ENCODE measurements at regions not wholly inside any gene's neighbourhood (a gene's known extent, or its start where the extent isn't known, plus 50 kb on each side); places are given as distances from the start of the nearest gene placed in this dataset.

DNA sequence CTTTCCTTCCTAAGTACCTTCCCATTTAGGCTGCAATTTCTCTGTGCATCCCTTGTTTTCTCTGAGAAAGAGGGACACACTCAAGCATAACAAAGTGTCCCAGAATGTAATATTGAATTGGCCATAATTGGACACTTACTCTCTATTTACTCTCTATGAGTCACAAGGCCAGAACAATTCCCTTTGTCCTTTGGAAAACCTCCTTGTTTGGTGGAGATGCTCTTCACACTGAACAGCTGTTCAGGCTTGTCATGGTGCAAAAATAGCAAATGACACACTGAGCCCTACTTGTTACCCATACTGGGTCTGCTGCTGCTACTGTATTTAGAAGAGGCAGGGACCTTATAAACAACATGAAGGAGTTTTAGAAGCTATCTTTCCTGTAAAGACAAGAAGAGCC lies 1590.5 kb upstream of the TMEM132C start:
- DNase-seq (ENCODE audit: low read depth) = peak; percentile 33
- TF ChIP-seq, protein P1, sequence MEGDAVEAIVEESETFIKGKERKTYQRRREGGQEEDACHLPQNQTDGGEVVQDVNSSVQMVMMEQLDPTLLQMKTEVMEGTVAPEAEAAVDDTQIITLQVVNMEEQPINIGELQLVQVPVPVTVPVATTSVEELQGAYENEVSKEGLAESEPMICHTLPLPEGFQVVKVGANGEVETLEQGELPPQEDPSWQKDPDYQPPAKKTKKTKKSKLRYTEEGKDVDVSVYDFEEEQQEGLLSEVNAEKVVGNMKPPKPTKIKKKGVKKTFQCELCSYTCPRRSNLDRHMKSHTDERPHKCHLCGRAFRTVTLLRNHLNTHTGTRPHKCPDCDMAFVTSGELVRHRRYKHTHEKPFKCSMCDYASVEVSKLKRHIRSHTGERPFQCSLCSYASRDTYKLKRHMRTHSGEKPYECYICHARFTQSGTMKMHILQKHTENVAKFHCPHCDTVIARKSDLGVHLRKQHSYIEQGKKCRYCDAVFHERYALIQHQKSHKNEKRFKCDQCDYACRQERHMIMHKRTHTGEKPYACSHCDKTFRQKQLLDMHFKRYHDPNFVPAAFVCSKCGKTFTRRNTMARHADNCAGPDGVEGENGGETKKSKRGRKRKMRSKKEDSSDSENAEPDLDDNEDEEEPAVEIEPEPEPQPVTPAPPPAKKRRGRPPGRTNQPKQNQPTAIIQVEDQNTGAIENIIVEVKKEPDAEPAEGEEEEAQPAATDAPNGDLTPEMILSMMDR (IDR thresholded peaks at IDR 0.05; ENCODE audit: insufficient read depth, low read length) = no peak
- H3K4me3 ChIP-seq (ENCODE audit: low read depth, low read length) = no peak overlapping the region

DNA sequence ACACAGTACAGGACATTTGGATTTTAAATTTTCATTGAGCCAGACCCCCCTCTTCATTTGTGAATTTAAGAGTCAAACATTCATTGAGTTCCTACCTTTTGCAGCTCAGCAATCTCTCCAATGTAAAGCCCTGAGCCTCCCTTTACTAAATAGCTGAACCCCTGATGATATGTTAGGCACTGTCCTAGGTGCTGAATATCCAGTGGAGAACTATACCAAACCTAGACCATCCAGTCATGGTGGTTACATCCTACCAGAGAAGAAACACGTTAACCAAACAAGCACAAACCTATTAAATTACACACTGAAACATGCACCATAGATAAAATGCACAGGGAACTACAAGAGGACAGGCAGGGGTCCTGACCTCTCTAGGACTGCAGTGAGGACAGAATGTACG lies 1585.3 kb upstream of the TMEM132C start:
- peak; percentile 49 for DNase-seq (ENCODE audit: low read depth)
- TF ChIP-seq, protein P1 (IDR thresholded peaks at IDR 0.05; ENCODE audit: insufficient read depth, low read length) = no peak
- H3K4me3 ChIP-seq (ENCODE audit: low read depth, low read length) = no peak overlapping the region

GRCh38 chr12:126684703-126685102 lies 1582.3 kb upstream of the TMEM132C start:
- DNase-seq (ENCODE audit: low read depth) = no peak
- TF ChIP-seq, protein P1 (IDR thresholded peaks at IDR 0.05; ENCODE audit: insufficient read depth, low read length) = no peak
- no peak overlapping the region for H3K4me3 ChIP-seq (ENCODE audit: low read depth, low read length)

DNA sequence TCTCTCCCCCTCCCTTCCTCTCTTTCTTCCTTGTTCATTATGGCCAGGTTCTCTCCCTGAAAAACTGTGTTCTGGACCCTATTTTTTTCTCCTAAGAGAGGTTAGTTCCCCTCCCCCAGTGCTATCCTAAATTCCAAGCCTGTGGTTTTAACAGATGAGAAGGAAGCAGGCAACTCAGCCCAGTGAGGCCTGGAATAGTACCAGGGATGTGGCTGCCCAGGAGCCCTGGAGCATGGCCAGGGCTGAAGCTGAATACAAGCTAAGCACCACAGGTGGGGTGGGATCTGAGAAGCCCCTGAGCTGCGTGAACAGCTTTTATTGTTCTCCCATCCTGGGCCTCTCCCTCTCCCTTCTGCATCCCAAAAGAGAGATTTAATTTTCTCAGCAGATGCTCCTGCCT lies 1581.3 kb upstream of the TMEM132C start:
- H3K4me3 ChIP-seq (ENCODE audit: low read depth, low read length) = no peak overlapping the region
- no peak for DNase-seq (ENCODE audit: low read depth)
- TF ChIP-seq, protein P1 (IDR thresholded peaks at IDR 0.05; ENCODE audit: insufficient read depth, low read length) = no peak

GRCh38 chr12:126688556-126688955 lies 1578.4 kb upstream of the TMEM132C start:
- H3K4me3 ChIP-seq (ENCODE audit: low read depth, low read length) = no peak overlapping the region
- TF ChIP-seq, protein P1 (IDR thresholded peaks at IDR 0.05; ENCODE audit: insufficient read depth, low read length) = no peak
- no peak for DNase-seq (ENCODE audit: low read depth)

DNA sequence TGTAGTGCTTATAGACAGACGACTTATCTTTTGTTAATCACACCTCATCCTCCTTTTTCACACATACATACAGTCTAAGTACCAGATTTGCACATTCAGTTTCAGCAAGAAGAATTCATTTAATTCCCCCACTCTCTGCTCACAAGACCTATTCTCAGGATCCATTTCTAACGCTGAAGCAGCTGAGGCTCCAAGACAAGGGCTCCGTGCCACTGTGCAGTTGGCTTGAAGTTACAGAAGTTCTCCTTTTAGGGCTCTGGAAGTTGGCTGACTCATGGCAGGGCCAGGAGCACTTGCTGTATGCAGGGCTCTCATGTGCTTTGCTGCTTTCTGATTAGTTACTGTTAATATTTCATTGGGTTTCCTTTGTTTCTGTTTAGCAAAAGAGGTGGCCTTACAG lies 1566.9 kb upstream of the TMEM132C start:
- H3K4me3 ChIP-seq (ENCODE audit: low read depth, low read length) = no peak overlapping the region
- TF ChIP-seq, protein P1 (IDR thresholded peaks at IDR 0.05; ENCODE audit: insufficient read depth, low read length) = no peak
- DNase-seq (ENCODE audit: low read depth) = no peak

DNA sequence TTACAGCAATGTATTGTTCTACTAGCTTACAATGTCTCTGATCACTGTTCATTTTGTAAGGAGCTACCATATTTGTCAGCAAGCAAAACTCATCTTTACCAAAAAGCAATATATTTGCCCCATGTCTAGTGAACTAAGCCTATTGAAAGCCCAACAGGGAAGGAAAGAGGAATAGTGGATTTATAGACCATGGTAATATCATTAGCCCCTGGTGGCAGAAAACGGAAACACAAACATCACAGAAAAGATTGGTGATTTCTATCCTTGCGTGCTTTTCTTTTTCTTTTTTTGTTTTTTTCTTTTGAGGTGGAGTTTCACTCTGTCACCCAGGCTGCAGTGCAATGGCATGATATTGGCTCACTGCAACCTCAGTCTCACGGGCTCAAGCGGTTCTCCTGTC lies 1562.4 kb upstream of the TMEM132C start:
- DNase-seq (ENCODE audit: low read depth) = no peak
- TF ChIP-seq, protein P1 (IDR thresholded peaks at IDR 0.05; ENCODE audit: insufficient read depth, low read length) = no peak
- H3K4me3 ChIP-seq (ENCODE audit: low read depth, low read length) = no peak overlapping the region

All from fibroblast of the aortic adventitia (primary cell).